GM18870 (cell line): ENCODE measurements at regions not wholly inside any gene's neighbourhood (a gene's known extent, or its start where the extent isn't known, plus 50 kb on each side); places are given as distances from the start of the nearest gene placed in this dataset.
"Not testable (repeated sequence)": the region's sequence is repeated elsewhere in the genome, so short reads cannot be mapped to it uniquely, and the experiment has no call there.

ENCODE experiments used
- ATAC-seq: cut with Tn5 transposase; IDR thresholded peaks from one replicate; pipeline ENCODE4 v1.9.1; 2021; ENCODE audit warnings: moderate library complexity; ENCODE audit not compliant: unreplicated experiment

GRCh38 chr1:208977638-208978256 is 605.8 kb upstream of the CAMK1G start:
- ATAC-seq, result no peak

GRCh38 chr1:208979776-208980175 is 603.7 kb upstream of the CAMK1G start:
- no peak for ATAC-seq

GRCh38 chr1:208980605-208981004 is 602.9 kb upstream of the CAMK1G start:
- ATAC-seq, result no peak

- ATAC-seq, result no peak
Measured at GRCh38 chr1:208985231-208985630, 598.3 kb upstream of the CAMK1G start.

- ATAC-seq, result peak; percentile 99
Measured at GRCh38 chr1:208988811-208989222, 594.7 kb upstream of the CAMK1G start.

GRCh38 chr1:208990456-208990855 is 593.1 kb upstream of the CAMK1G start:
- no peak for ATAC-seq

- not testable (repeated sequence) for ATAC-seq
Measured at GRCh38 chr1:208997053-208997452, 586.5 kb upstream of the CAMK1G start.

GRCh38 chr1:208997726-208998312 is 585.7 kb upstream of the CAMK1G start:
- ATAC-seq, result no peak

- no peak for ATAC-seq
Measured at GRCh38 chr1:209008586-209008985, 574.9 kb upstream of the CAMK1G start.

- ATAC-seq, result no peak
Measured at GRCh38 chr1:209010475-209011230, 572.9 kb upstream of the CAMK1G start.

- ATAC-seq, result no peak
Measured at GRCh38 chr1:209012443-209013196, 570.9 kb upstream of the CAMK1G start.

GRCh38 chr1:209015092-209015491 is 568.4 kb upstream of the CAMK1G start:
- no peak for ATAC-seq

GRCh38 chr1:209021622-209022021 is 561.9 kb upstream of the CAMK1G start:
- ATAC-seq, result no peak

- ATAC-seq, result no peak
Measured at GRCh38 chr1:209023790-209024189, 559.7 kb upstream of the CAMK1G start.

- no peak for ATAC-seq
Measured at GRCh38 chr1:209029737-209030136, 553.8 kb upstream of the CAMK1G start.

GRCh38 chr1:209030454-209031167 is 552.9 kb upstream of the CAMK1G start:
- ATAC-seq, result no peak

- no peak for ATAC-seq
Measured at GRCh38 chr1:209037064-209037463, 546.5 kb upstream of the CAMK1G start.

- ATAC-seq, result no peak
Measured at GRCh38 chr1:209038316-209038715, 545.2 kb upstream of the CAMK1G start.

GRCh38 chr1:209038735-209039134 is 544.8 kb upstream of the CAMK1G start:
- ATAC-seq, result no peak

- no peak for ATAC-seq
Measured at GRCh38 chr1:209040351-209040750, 543.2 kb upstream of the CAMK1G start.

GRCh38 chr1:209041927-209042326 is 541.6 kb upstream of the CAMK1G start:
- no peak for ATAC-seq
